ACC112 (cell line): ENCODE measurements at regions not wholly inside any gene's neighbourhood (a gene's known extent, or its start where the extent isn't known, plus 50 kb on each side); places are given as distances from the start of the nearest gene placed in this dataset.
A peak's percentile ranks its signal among the peaks of the same experiment; 100 is the strongest.

Source experiments
- H2AFZ ChIP-seq: fragments of 200-600 bp; sonication (generic); one replicate; pipeline ENCODE4 v1.6.0; 2017; ENCODE audit warnings: antibody characterized with exemption, low read length; ENCODE audit not compliant: unreplicated experiment
- H3K27ac ChIP-seq: fragments of 200-600 bp; sonication (generic); 2 replicates; pipeline ENCODE4 v1.5.1; 2014; ENCODE audit warnings: low read depth, mild to moderate bottlenecking, antibody characterized with exemption, low read length, moderate library complexity
- H3K27me3 ChIP-seq: fragments of 200-600 bp; sonication (generic); 2 replicates; pipeline ENCODE4 v1.6.1; 2014; ENCODE audit warnings: mild to moderate bottlenecking, antibody characterized with exemption, low read length, moderate library complexity, mixed read lengths; ENCODE audit not compliant: insufficient read depth
- H3K36me3 ChIP-seq: fragments of 200-600 bp; sonication (generic); 2 replicates; pipeline ENCODE4 v1.6.1; 2016; ENCODE audit warnings: mild to moderate bottlenecking, antibody characterized with exemption, low read length, moderate library complexity, mixed read lengths; ENCODE audit not compliant: insufficient read depth
- H3K4me1 ChIP-seq: fragments of 200-600 bp; sonication (generic); one replicate; pipeline ENCODE4 v1.6.1; 2016; ENCODE audit warnings: low read length, mixed read lengths; ENCODE audit not compliant: insufficient read depth, unreplicated experiment, control insufficient read depth
- H3K4me3 ChIP-seq: fragments of 200-600 bp; sonication (generic); 2 replicates; pipeline ENCODE4 v1.5.1; 2014; ENCODE audit warnings: mild to moderate bottlenecking, low read depth, low read length
- H3K79me2 ChIP-seq: fragments of 200-600 bp; sonication (generic); one replicate; pipeline ENCODE4 v1.6.0; 2016; ENCODE audit warnings: low read length; ENCODE audit not compliant: control insufficient read depth, unreplicated experiment, insufficient read depth

DNA sequence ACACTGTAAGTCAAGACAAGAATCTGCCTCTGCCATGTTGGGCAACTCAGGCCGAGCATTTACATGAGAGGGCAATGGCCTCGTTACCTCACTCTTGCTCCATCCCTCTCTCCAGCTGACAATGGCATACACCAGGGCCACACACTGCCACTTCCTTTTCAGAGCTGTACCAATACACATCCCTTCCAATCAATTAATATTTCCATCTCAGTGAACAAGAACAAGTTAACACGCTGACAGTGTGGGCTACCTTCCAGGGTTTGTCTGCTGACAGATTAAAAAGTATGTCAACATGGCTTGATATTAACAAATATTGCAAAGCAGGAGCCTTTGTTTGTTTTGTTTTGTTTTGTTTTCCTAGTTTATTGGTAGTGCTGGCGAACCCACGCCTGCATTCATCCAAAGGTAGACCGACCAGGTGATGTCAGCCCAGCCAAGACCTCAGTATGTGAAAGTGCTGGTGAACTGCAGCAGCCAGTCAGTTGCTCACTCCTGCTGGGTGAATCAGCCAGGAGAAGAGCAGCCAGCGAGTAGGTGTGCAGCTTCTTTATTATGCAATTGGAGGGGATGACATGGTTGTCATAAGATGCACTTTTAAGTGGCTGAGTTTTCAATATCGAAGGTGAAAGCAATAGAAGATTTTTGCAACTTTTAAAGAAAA, 487.3 kb upstream of the JARID2 start:
- peaks cover 11% of the 10 kb centered on the region for H3K4me1 ChIP-seq
- H2AFZ ChIP-seq: no peak overlapping the region
- H3K4me3 ChIP-seq: no peak overlapping the region
- no peaks in the 10 kb centered on the region for H3K27me3 ChIP-seq
- no peaks in the 10 kb centered on the region for H3K79me2 ChIP-seq
- H3K27ac ChIP-seq: no peak overlapping the region
- H3K36me3 ChIP-seq: no peaks in the 10 kb centered on the region

DNA sequence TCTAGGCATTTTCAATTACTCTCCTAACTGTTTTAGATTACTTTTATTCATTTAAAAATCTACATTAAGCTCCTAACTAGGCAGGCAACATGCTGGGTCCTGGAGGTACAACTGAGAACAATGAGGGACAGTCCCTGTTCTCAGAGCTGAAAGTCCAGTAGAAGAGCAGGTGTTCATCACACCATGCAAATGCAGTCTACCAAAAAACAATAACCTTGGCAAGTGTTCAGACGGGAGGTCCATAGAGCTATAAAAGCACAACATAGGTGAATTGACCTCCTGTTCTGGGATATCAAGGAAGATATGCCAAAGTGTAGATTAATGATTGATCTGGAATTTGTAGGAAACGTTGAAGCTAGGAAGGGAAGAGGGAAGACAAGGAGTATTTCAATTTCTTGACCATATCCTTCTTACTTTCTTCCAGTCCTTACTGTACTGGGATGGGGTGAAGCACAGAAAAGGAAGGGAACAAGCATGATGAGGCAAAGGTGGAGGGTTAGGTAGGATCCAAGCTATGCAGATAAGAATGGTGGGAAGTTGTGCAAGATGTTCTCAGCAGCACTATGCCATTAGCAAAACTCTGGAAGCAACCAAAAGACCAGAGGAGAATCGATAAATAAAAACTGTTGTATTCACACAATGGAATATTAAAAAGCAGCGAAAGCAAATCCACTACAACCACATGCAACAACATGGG, 485.7 kb upstream of the JARID2 start:
- Histone ChIP-seq H3K36me3 (no peaks in the 10 kb centered on the region), H3K27ac (no peak overlapping the region), H3K4me3 (no peak overlapping the region), H2AFZ (no peak overlapping the region), H3K79me2 (no peaks in the 10 kb centered on the region), H3K4me1 (peaks cover 17% of the 10 kb centered on the region), H3K27me3 (no peaks in the 10 kb centered on the region)

DNA sequence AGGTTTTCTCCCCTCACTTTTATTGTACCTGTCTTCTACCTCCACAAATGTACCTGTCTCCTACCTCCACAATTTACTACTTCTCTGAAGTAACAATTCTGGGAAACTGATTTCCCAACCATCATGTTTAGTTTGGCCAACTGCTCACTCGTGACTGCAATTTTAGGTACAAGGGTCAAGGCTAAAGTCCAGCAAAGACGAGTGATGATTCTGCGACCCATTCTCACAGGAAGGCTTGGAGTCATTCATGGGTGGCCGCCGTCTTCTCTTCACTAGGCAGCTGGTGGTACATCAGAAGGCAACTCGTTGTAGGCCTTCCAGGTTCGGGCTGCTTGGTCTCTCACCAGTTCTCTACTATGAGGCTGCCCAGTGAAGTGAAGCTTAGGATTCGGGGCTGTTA, 483.8 kb upstream of the JARID2 start:
- no peak overlapping the region for H3K4me3 ChIP-seq
- no peak overlapping the region for H3K27ac ChIP-seq
- H3K79me2 ChIP-seq: no peaks in the 10 kb centered on the region
- no peaks in the 10 kb centered on the region for H3K36me3 ChIP-seq
- H3K27me3 ChIP-seq: no peaks in the 10 kb centered on the region
- H3K4me1 ChIP-seq: peaks cover 18% of the 10 kb centered on the region
- H2AFZ ChIP-seq: no peak overlapping the region

DNA sequence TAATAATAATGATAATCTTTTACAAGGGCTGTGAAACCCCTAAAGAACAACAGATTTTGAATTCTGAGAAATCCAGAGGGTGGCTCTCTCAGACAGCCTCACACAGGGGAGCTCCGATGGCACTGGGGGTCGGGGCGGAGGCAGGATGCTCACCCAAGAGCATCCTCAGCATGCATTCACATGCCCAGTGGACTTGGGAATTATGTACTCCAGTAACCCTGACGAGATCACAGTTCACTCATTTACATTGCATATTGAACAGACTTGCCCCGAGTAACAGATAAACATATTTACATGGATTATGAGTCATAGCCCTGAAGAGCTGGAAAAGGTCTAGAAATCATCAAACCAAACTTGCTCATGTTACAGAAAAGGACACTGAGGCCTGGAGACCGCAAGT, 482.7 kb upstream of the JARID2 start:
- Histone ChIP-seq H3K4me1 (peaks cover 18% of the 10 kb centered on the region), H3K79me2 (no peaks in the 10 kb centered on the region), H3K4me3 (no peak overlapping the region), H3K27me3 (no peaks in the 10 kb centered on the region), H2AFZ (peak overlapping the region; percentile 81), H3K36me3 (no peaks in the 10 kb centered on the region), H3K27ac (peak overlapping the region; percentile 39)

DNA sequence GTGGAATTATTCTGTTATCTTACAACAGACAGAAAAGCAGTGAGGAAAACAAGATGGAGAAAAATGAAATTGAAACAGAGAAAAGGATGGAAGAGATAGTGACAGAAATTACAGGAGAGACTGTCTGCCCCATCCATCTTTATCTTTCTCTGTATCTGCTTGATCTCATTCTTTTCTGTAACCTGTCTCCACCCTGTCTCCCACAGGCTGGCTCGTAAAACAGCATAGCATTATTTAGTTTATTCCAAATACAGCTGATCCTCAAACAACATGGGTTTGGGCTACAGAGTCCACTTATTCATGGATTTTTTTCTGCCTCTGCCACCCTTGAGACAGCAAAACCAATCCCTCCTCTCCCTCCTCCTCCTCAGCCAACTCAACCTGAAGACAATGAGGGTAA, 482.3 kb upstream of the JARID2 start:
- peak overlapping the region; percentile 81 for H2AFZ ChIP-seq
- H3K4me1 ChIP-seq: peaks cover 18% of the 10 kb centered on the region
- H3K79me2 ChIP-seq: no peaks in the 10 kb centered on the region
- H3K36me3 ChIP-seq: no peaks in the 10 kb centered on the region
- H3K27ac ChIP-seq: peak overlapping the region; percentile 39
- H3K27me3 ChIP-seq: no peaks in the 10 kb centered on the region
- no peak overlapping the region for H3K4me3 ChIP-seq

DNA sequence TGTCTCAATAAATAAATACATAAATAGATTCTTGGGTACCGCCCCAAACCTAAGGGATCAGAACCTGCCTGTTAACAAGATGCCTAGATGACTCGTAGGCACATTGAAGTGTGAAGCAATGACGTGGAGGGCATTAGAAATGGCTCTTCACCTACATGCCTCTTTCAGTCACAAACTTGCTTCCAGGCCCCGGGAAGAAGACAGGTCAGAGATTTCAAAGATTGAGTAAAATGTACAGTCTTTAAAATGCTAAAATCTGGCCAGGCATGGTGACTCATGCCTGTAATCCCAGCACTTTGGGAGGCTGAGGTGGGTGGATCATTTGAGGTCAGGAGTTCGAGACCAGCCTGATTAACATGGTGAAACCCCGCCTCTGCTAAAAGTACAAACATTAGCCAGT, 480.8 kb upstream of the JARID2 start:
- Histone ChIP-seq H3K27me3 (no peaks in the 10 kb centered on the region), H3K27ac (peak overlapping the region; percentile 58), H3K36me3 (no peaks in the 10 kb centered on the region), H3K4me1 (peaks cover 18% of the 10 kb centered on the region), H2AFZ (no peak overlapping the region), H3K4me3 (no peak overlapping the region), H3K79me2 (no peaks in the 10 kb centered on the region)

DNA sequence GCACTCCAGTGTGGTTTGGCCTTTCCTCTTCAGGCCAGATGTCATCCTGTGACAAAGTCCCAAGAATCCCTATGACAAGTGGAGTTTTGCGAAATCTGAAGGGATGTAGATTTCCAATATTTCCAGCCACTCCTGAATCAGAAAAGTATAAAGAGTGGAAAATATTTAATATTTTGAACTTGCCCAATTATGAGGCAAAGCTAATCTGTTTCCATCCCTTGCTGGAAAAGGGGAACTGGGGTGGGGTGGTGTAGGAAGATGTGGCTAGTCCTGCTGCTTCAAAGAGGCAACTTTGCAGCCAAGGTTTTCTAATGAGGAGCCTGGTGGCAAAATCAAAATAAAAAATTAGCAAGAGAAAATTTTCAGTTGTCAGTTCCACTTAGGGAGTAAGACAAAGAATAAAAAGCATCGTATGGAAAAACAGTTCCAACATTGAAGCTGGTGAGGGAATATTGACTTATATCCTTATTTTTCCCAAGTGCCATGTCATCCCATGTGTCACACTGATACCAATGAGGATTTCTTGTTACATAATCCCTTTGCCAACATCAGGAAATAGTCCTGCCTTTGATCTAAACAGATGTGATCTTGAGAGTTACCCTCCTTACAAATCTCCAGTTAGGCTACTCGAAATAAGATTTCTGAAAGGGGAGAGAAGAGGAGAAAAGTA, 480.0 kb upstream of the JARID2 start:
- H3K27me3 ChIP-seq: no peaks in the 10 kb centered on the region
- H3K4me3 ChIP-seq: no peak overlapping the region
- H3K36me3 ChIP-seq: no peaks in the 10 kb centered on the region
- peaks cover 18% of the 10 kb centered on the region for H3K4me1 ChIP-seq
- H2AFZ ChIP-seq: no peak overlapping the region
- no peaks in the 10 kb centered on the region for H3K79me2 ChIP-seq
- peak overlapping the region; percentile 58; the same call in 1 of the 2 replicates for H3K27ac ChIP-seq

DNA sequence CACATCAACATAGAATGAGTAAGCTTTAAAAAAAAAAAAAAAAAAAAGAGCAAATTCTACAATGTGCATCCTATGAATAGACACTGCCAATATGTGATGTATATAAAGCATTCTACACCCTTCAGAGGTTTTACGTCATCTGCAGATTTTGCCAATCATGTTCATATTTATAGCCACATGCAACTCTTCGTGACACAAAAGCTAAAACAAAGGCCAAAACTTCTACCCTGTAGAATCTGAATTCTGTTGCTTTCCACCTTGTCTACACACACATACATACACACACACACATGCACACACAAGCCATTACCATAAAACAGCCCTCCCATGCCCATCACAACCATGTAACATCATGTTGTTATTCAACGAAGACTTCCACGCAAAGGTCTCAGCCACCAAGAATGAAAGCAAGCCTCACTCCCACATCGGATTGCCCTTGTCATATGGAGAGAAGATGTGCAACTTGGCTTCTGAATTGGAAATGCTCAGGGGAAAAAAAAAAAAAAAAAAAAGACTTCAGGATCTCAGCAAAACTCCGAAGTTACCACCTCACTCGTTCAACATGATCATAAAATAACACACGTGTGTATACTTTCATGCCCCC, 479.4 kb upstream of the JARID2 start:
- Histone ChIP-seq H3K4me1 (peaks cover 18% of the 10 kb centered on the region), H3K27me3 (no peaks in the 10 kb centered on the region), H3K27ac (no peak overlapping the region), H3K4me3 (no peak overlapping the region), H3K36me3 (no peaks in the 10 kb centered on the region), H3K79me2 (no peaks in the 10 kb centered on the region), H2AFZ (no peak overlapping the region)

DNA sequence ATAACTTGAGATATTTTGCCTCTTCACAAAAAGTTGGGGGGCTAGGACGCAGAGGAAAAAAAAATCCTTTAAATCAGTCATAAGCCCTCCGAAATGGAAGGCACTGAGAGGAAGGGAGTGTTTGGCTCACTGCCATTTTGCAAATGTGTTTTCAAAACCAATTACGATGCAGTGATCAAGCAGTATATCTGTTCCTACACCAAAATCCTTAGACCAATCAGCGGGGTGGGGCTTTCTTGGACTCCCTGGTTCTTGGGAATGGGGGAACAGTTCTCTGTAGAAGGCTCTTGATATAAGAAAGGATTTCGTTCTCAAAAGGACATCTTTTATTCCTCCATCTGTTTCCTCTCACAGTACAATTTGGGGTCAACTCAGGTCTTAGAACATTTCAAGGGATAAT, 478.6 kb upstream of the JARID2 start:
- Histone ChIP-seq H3K27ac (no peak overlapping the region), H2AFZ (no peak overlapping the region), H3K4me3 (no peak overlapping the region), H3K79me2 (no peaks in the 10 kb centered on the region), H3K4me1 (peaks cover 18% of the 10 kb centered on the region), H3K36me3 (no peaks in the 10 kb centered on the region), H3K27me3 (no peaks in the 10 kb centered on the region)

DNA sequence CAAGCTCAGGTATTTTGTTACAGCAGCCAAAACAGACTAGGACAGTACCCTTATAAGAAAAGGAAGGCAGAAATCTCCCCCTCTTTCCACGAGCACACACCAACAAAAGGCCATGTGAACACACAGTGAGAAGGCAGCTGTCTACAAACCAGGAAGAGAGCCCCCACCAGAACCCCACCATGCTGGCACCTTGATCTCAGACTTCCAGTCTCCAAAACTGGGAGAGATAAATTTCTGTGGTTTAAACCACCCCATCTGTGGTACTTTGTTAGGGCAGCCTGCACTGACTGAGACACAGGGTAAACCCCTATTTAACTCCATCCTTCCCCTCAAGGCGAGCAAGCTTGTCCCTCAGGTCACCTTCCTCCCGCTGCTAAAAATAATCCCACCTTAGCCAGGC, 475.8 kb upstream of the JARID2 start:
- Histone ChIP-seq H3K27me3 (no peaks in the 10 kb centered on the region), H3K4me3 (no peak overlapping the region), H3K36me3 (no peaks in the 10 kb centered on the region), H3K79me2 (no peaks in the 10 kb centered on the region), H3K27ac (no peak overlapping the region), H2AFZ (no peak overlapping the region), H3K4me1 (peaks cover 3% of the 10 kb centered on the region)
